ENCODE measurements at regions not wholly inside any gene's neighbourhood (a gene's known extent, or its start where the extent isn't known, plus 50 kb on each side); places are given as distances from the start of the nearest gene placed in this dataset.

GRCh38 chr9:6160579-6160978 is 55.0 kb upstream of the IL33 start:
- H3K36me3 ChIP-seq (ENCODE audit: control insufficient read depth in 4 of 4, insufficient read depth in 4 of 4, low read length in 3 of 4): no peaks in the 10 kb centered on the region
- H3K27me3 ChIP-seq (replicated peaks in 2 of 5; ENCODE audit: control insufficient read depth in 4 of 5, insufficient read depth in 5 of 5, low read length in 4 of 5): peaks cover 0 to 1% (median 0%) of the 10 kb centered on the region in 5 experiments
- POLR2A ChIA-PET: no interaction called here
- peaks cover 0 to 11% (median 5%) of the 10 kb centered on the region in 5 experiments for H3K9me3 ChIP-seq (ENCODE audit: control extremely low read depth in 1 of 5, control insufficient read depth in 4 of 5, insufficient read depth in 2 of 5, low read depth in 1 of 5, low read length in 4 of 5)
- CTCF ChIA-PET: no interaction called here
- H3K4me3 ChIP-seq (ENCODE audit: control insufficient read depth in 1 of 7, extremely low read depth in 1 of 7, insufficient read depth in 4 of 7, low read depth in 2 of 7, low read length in 6 of 7): no peak overlapping the region
- no peak overlapping the region for H3K27ac ChIP-seq (ENCODE audit: insufficient read depth in 1 of 2, low read depth in 1 of 2, low read length in 2 of 2, poor library complexity in 1 of 2, severe bottlenecking in 2 of 2)
- H3K4me1 ChIP-seq (ENCODE audit: control extremely low read depth in 1 of 4, control insufficient read depth in 4 of 4, insufficient read depth in 4 of 4, low read length in 3 of 4): no peaks in the 10 kb centered on the region
- peak in 2 of 3 donors; percentile 2 for DNase-seq

GRCh38 chr9:6153425-6153824 is 62.2 kb upstream of the IL33 start:
- Histone ChIP-seq H3K9me3 (ENCODE audit: control extremely low read depth in 1 of 5, control insufficient read depth in 4 of 5, insufficient read depth in 2 of 5, low read depth in 1 of 5, low read length in 4 of 5) (peaks cover 0 to 8% (median 0%) of the 10 kb centered on the region in 5 experiments), H3K36me3 (ENCODE audit: control insufficient read depth in 4 of 4, insufficient read depth in 4 of 4, low read length in 3 of 4) (no peaks in the 10 kb centered on the region), H3K4me3 (ENCODE audit: control insufficient read depth in 1 of 7, extremely low read depth in 1 of 7, insufficient read depth in 4 of 7, low read depth in 2 of 7, low read length in 6 of 7) (no peak overlapping the region), H3K4me1 (ENCODE audit: control extremely low read depth in 1 of 4, control insufficient read depth in 4 of 4, insufficient read depth in 4 of 4, low read length in 3 of 4) (no peaks in the 10 kb centered on the region), H3K27ac (ENCODE audit: insufficient read depth in 1 of 2, low read depth in 1 of 2, low read length in 2 of 2, poor library complexity in 1 of 2, severe bottlenecking in 2 of 2) (no peak overlapping the region), H3K27me3 (replicated peaks in 2 of 5; ENCODE audit: control insufficient read depth in 4 of 5, insufficient read depth in 5 of 5, low read length in 4 of 5) (peaks cover 0 to 2% (median 0%) of the 10 kb centered on the region in 5 experiments)
- CTCF ChIA-PET: interaction anchor here (0.7 kb wide), 1 partner anchor 652 kb away, joined by 3 read pairs; no protein-coding TSS in a partner anchor
- DNase-seq: no peak
- no CpG with 5 or more reads among the region's 2 CpGs for WGBS (ENCODE audit: insufficient coverage)
- POLR2A ChIA-PET: no interaction called here

- no peak overlapping the region for H3K27ac ChIP-seq (ENCODE audit: insufficient read depth in 1 of 2, low read depth in 1 of 2, low read length in 2 of 2, poor library complexity in 1 of 2, severe bottlenecking in 2 of 2)
- POLR2A ChIA-PET: no interaction called here
- peaks cover 0 to 2% (median 0%) of the 10 kb centered on the region in 5 experiments for H3K27me3 ChIP-seq (replicated peaks in 2 of 5; ENCODE audit: control insufficient read depth in 4 of 5, insufficient read depth in 5 of 5, low read length in 4 of 5)
- H3K4me3 ChIP-seq (ENCODE audit: control insufficient read depth in 1 of 7, extremely low read depth in 1 of 7, insufficient read depth in 4 of 7, low read depth in 2 of 7, low read length in 6 of 7): no peak overlapping the region
- H3K9me3 ChIP-seq (ENCODE audit: control extremely low read depth in 1 of 5, control insufficient read depth in 4 of 5, insufficient read depth in 2 of 5, low read depth in 1 of 5, low read length in 4 of 5): peaks cover 0 to 5% (median 2%) of the 10 kb centered on the region in 5 experiments
- no peaks in the 10 kb centered on the region for H3K36me3 ChIP-seq (ENCODE audit: control insufficient read depth in 4 of 4, insufficient read depth in 4 of 4, low read length in 3 of 4)
- WGBS (ENCODE audit: insufficient coverage): 95% methylated on average over 2 of the region's 4 CpGs
- CTCF ChIA-PET: no interaction called here
- no peak for DNase-seq
- H3K4me1 ChIP-seq (ENCODE audit: control extremely low read depth in 1 of 4, control insufficient read depth in 4 of 4, insufficient read depth in 4 of 4, low read length in 3 of 4): no peaks in the 10 kb centered on the region
Measured at GRCh38 chr9:6152788-6153187, 62.8 kb upstream of the IL33 start.

GRCh38 chr9:6150483-6150882 is 65.1 kb upstream of the IL33 start:
- ChIA-PET POLR2A (no interaction called here), CTCF (no interaction called here)
- Histone ChIP-seq H3K4me3 (ENCODE audit: control insufficient read depth in 1 of 7, extremely low read depth in 1 of 7, insufficient read depth in 4 of 7, low read depth in 2 of 7, low read length in 6 of 7) (no peak overlapping the region), H3K4me1 (ENCODE audit: control extremely low read depth in 1 of 4, control insufficient read depth in 4 of 4, insufficient read depth in 4 of 4, low read length in 3 of 4) (no peaks in the 10 kb centered on the region), H3K27me3 (replicated peaks in 2 of 5; ENCODE audit: control insufficient read depth in 4 of 5, insufficient read depth in 5 of 5, low read length in 4 of 5) (peaks cover 0 to 2% (median 0%) of the 10 kb centered on the region in 5 experiments), H3K9me3 (ENCODE audit: control extremely low read depth in 1 of 5, control insufficient read depth in 4 of 5, insufficient read depth in 2 of 5, low read depth in 1 of 5, low read length in 4 of 5) (peaks cover 0 to 3% (median 2%) of the 10 kb centered on the region in 5 experiments), H3K27ac (ENCODE audit: insufficient read depth in 1 of 2, low read depth in 1 of 2, low read length in 2 of 2, poor library complexity in 1 of 2, severe bottlenecking in 2 of 2) (no peak overlapping the region), H3K36me3 (ENCODE audit: control insufficient read depth in 4 of 4, insufficient read depth in 4 of 4, low read length in 3 of 4) (no peaks in the 10 kb centered on the region)
- DNase-seq: no peak
- WGBS (ENCODE audit: insufficient coverage): 67% methylated on average over 1 of the region's 2 CpGs

GRCh38 chr9:6149315-6149714 is 66.3 kb upstream of the IL33 start:
- H3K9me3 ChIP-seq (ENCODE audit: control extremely low read depth in 1 of 5, control insufficient read depth in 4 of 5, insufficient read depth in 2 of 5, low read depth in 1 of 5, low read length in 4 of 5): peaks cover 0 to 3% (median 2%) of the 10 kb centered on the region in 5 experiments
- H3K27me3 ChIP-seq (replicated peaks in 2 of 5; ENCODE audit: control insufficient read depth in 4 of 5, insufficient read depth in 5 of 5, low read length in 4 of 5): no peaks in the 10 kb centered on the region
- ChIA-PET CTCF (no interaction called here), POLR2A (interaction anchor here (0.6 kb wide), 1 partner anchor 1415 kb away, joined by 3 read pairs; no protein-coding TSS in a partner anchor)
- no peak overlapping the region for H3K27ac ChIP-seq (ENCODE audit: insufficient read depth in 1 of 2, low read depth in 1 of 2, low read length in 2 of 2, poor library complexity in 1 of 2, severe bottlenecking in 2 of 2)
- H3K4me1 ChIP-seq (ENCODE audit: control extremely low read depth in 1 of 4, control insufficient read depth in 4 of 4, insufficient read depth in 4 of 4, low read length in 3 of 4): no peaks in the 10 kb centered on the region
- H3K36me3 ChIP-seq (ENCODE audit: control insufficient read depth in 4 of 4, insufficient read depth in 4 of 4, low read length in 3 of 4): no peaks in the 10 kb centered on the region
- no peak for DNase-seq
- no peak overlapping the region for H3K4me3 ChIP-seq (ENCODE audit: control insufficient read depth in 1 of 7, extremely low read depth in 1 of 7, insufficient read depth in 4 of 7, low read depth in 2 of 7, low read length in 6 of 7)
- 98% methylated on average over 6 of the region's 9 CpGs for WGBS (ENCODE audit: insufficient coverage)

GRCh38 chr9:6147846-6148245 is 67.8 kb upstream of the IL33 start:
- no peak for DNase-seq
- no peak overlapping the region for H3K27ac ChIP-seq (ENCODE audit: insufficient read depth in 1 of 2, low read depth in 1 of 2, low read length in 2 of 2, poor library complexity in 1 of 2, severe bottlenecking in 2 of 2)
- no peaks in the 10 kb centered on the region for H3K36me3 ChIP-seq (ENCODE audit: control insufficient read depth in 4 of 4, insufficient read depth in 4 of 4, low read length in 3 of 4)
- peaks cover 0 to under 1% (median 0%) of the 10 kb centered on the region in 5 experiments for H3K27me3 ChIP-seq (replicated peaks in 2 of 5; ENCODE audit: control insufficient read depth in 4 of 5, insufficient read depth in 5 of 5, low read length in 4 of 5)
- ChIA-PET CTCF (no interaction called here), POLR2A (no interaction called here)
- H3K4me1 ChIP-seq (ENCODE audit: control extremely low read depth in 1 of 4, control insufficient read depth in 4 of 4, insufficient read depth in 4 of 4, low read length in 3 of 4): no peaks in the 10 kb centered on the region
- 100% methylated on average over 3 of the region's 4 CpGs for WGBS (ENCODE audit: insufficient coverage)
- peaks cover 0 to 3% (median 2%) of the 10 kb centered on the region in 5 experiments for H3K9me3 ChIP-seq (ENCODE audit: control extremely low read depth in 1 of 5, control insufficient read depth in 4 of 5, insufficient read depth in 2 of 5, low read depth in 1 of 5, low read length in 4 of 5)
- no peak overlapping the region for H3K4me3 ChIP-seq (ENCODE audit: control insufficient read depth in 1 of 7, extremely low read depth in 1 of 7, insufficient read depth in 4 of 7, low read depth in 2 of 7, low read length in 6 of 7)

GRCh38 chr9:6144947-6145346 is 70.7 kb upstream of the IL33 start:
- Histone ChIP-seq H3K27ac (ENCODE audit: insufficient read depth in 1 of 2, low read depth in 1 of 2, low read length in 2 of 2, poor library complexity in 1 of 2, severe bottlenecking in 2 of 2) (no peak overlapping the region), H3K4me1 (ENCODE audit: control extremely low read depth in 1 of 4, control insufficient read depth in 4 of 4, insufficient read depth in 4 of 4, low read length in 3 of 4) (no peaks in the 10 kb centered on the region), H3K4me3 (ENCODE audit: control insufficient read depth in 1 of 7, extremely low read depth in 1 of 7, insufficient read depth in 4 of 7, low read depth in 2 of 7, low read length in 6 of 7) (no peak overlapping the region), H3K36me3 (ENCODE audit: control insufficient read depth in 4 of 4, insufficient read depth in 4 of 4, low read length in 3 of 4) (no peaks in the 10 kb centered on the region), H3K9me3 (ENCODE audit: control extremely low read depth in 1 of 5, control insufficient read depth in 4 of 5, insufficient read depth in 2 of 5, low read depth in 1 of 5, low read length in 4 of 5) (peaks cover 0 to 7% (median 2%) of the 10 kb centered on the region in 5 experiments), H3K27me3 (replicated peaks in 2 of 5; ENCODE audit: control insufficient read depth in 4 of 5, insufficient read depth in 5 of 5, low read length in 4 of 5) (peaks cover 0 to 4% (median 2%) of the 10 kb centered on the region in 5 experiments)
- DNase-seq: no peak
- ChIA-PET CTCF (no interaction called here), POLR2A (no interaction called here)
- WGBS (ENCODE audit: insufficient coverage): no CpG with 5 or more reads among the region's 1 CpG

All from common myeloid progenitor, CD34-positive (primary cell).